Caco-2 (cell line): ENCODE measurements at regions not wholly inside any gene's neighbourhood (a gene's known extent, or its start where the extent isn't known, plus 50 kb on each side); places are given as distances from the start of the nearest gene placed in this dataset.

Experiments
- BruUV-seq: library from RNA; stranded (reverse); fragments of 400-500 nt; replicated peaks from 2 replicates; lab custom pipeline; 2021; lab: Mats Ljungman, UMichigan
- CTCF ChIA-PET: fragments of 300-600 bp; sonication (Branson Sonifier 250); formaldehyde crosslinking; loops from one replicate; lab custom pipeline; 2022; ENCODE audit warnings: antibody characterized with exemption; lab: Charles Lee
- POLR2A ChIA-PET: fragments of 300-600 bp; sonication (Branson Sonifier 250); formaldehyde crosslinking; loops from one replicate; lab custom pipeline; 2022; ENCODE audit warnings: antibody characterized with exemption; lab: Charles Lee
- DNase-seq, 2 experiments: peaks; one replicate each; pipeline versions ENCODE4 v3.0.0 to v3.0.0-alpha.2; 2020 to 2022
- H3K27me3 ChIP-seq: replicated peaks from 2 replicates; pipeline ENCODE4 v1.6.0; 2011; ENCODE audit warnings: low read length; ENCODE audit not compliant: control insufficient read depth, insufficient read depth
- H3K36me3 ChIP-seq: 2 replicates; pipeline ENCODE4 v1.5.1; 2011; ENCODE audit warnings: low read length; ENCODE audit not compliant: control insufficient read depth, insufficient read depth
- H3K4me1 ChIP-seq: fragments of 250-450 bp; sonication (Bioruptor Pico); 2 replicates; pipeline ENCODE4 v1.5.1; 2020; ENCODE audit warnings: mild to moderate bottlenecking
- H3K4me3 ChIP-seq: 2 replicates; pipeline ENCODE4 v1.5.1; 2011; ENCODE audit warnings: low read depth, mild to moderate bottlenecking, control low read depth, low read length
- H3K9me3 ChIP-seq: fragments of 250-450 bp; sonication (Bioruptor Pico); 2 replicates; pipeline ENCODE4 v1.5.1; 2020; ENCODE audit warnings: mild to moderate bottlenecking, moderate library complexity
- H3K27ac Mint-ChIP-seq: one replicate; pipeline ENCODE4 v1.8.0; 2022; ENCODE audit warnings: mixed read lengths; ENCODE audit not compliant: unreplicated experiment
- H3K27me3 Mint-ChIP-seq: one replicate; pipeline ENCODE4 v1.8.0; 2022; ENCODE audit warnings: mixed read lengths; ENCODE audit not compliant: insufficient read depth, unreplicated experiment
- H3K36me3 Mint-ChIP-seq: one replicate; pipeline ENCODE4 v1.8.0; 2022; ENCODE audit warnings: mild to moderate bottlenecking, mixed read lengths; ENCODE audit not compliant: insufficient read depth, unreplicated experiment
- H3K4me1 Mint-ChIP-seq: one replicate; pipeline ENCODE4 v1.8.0; 2022; ENCODE audit warnings: low read depth, mixed read lengths; ENCODE audit not compliant: unreplicated experiment
- H3K4me3 Mint-ChIP-seq: one replicate; pipeline ENCODE4 v1.8.0; 2022; ENCODE audit warnings: mild to moderate bottlenecking, moderate library complexity, mixed read lengths; ENCODE audit not compliant: unreplicated experiment
- H3K9me3 Mint-ChIP-seq: one replicate; pipeline ENCODE4 v1.8.0; 2022; ENCODE audit warnings: mixed read lengths; ENCODE audit not compliant: unreplicated experiment
- intact Hi-C: fragments of 100-400 bp; cut with micrococcal nuclease; formaldehyde crosslinking; loops from one replicate; pipeline ENCODE4 v1.10.0; 2022; ENCODE audit not compliant: unreplicated experiment
- TF ChIP-seq, protein P1 (sequence below), 2 experiments: fragments of 200-600 bp in 1 of 2; IDR thresholded peaks; 1 replicate in 1 of 2; 2 replicates in 1 of 2; pipeline versions ENCODE4 v1.5.1 to v1.8.0; 2011 to 2022; ENCODE audit warnings: antibody characterized with exemption in 1 of 2, control low read depth in 1 of 2, inconsistent platforms in 1 of 2, low read depth in 1 of 2, low read length in 1 of 2, mild to moderate bottlenecking in 1 of 2, moderate library complexity in 1 of 2; ENCODE audit not compliant: insufficient read depth in 1 of 2, severe bottlenecking in 1 of 2, unreplicated experiment in 1 of 2

DNA sequence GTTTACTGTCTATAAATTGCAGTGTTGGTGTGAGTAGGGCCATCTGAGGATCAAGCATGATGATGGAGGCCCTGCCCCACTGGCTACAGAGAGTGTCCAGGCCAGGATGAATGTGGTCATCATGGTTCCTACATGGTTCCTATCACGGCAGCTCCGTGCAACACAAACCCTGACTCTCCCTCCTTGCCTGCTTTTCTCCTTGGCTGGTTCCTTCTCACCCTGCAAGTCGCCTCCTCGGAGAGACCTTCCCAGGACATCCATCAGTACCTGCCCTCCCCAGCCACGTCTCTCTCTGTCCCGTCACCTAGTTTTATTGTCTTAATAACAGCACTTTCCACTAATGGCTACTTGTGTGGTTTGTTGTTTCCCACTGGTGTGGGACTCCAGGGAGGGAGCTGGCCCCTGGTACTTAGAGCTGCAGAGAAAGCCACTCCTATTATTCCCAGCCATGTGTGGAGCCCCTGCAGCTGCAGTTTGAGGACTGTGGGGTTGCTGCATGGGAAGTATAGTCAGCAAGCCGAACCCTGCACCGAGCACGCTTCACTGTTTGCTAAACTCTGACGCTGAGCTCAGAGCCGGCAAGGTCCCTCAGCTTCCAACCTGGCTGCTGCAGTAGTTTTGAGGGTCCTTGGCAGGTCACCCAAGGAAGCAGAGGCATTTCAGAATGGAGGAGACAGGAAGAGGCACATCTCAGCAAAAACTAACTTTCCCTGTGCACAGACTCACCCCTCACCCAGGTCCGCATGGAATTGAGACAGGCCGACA lies 146.4 kb upstream of the VSTM2B start:
- Mint-ChIP-seq H3K4me3 (no peak overlapping the region), H3K27me3 (peaks cover 16% of the 10 kb centered on the region), H3K27ac (no peak overlapping the region), H3K4me1 (no peaks in the 10 kb centered on the region), H3K36me3 (no peaks in the 10 kb centered on the region), H3K9me3 (no peaks in the 10 kb centered on the region)
- BruUV-seq: no TSS peak
- POLR2A ChIA-PET: no interaction called here
- TF ChIP-seq, protein P1, sequence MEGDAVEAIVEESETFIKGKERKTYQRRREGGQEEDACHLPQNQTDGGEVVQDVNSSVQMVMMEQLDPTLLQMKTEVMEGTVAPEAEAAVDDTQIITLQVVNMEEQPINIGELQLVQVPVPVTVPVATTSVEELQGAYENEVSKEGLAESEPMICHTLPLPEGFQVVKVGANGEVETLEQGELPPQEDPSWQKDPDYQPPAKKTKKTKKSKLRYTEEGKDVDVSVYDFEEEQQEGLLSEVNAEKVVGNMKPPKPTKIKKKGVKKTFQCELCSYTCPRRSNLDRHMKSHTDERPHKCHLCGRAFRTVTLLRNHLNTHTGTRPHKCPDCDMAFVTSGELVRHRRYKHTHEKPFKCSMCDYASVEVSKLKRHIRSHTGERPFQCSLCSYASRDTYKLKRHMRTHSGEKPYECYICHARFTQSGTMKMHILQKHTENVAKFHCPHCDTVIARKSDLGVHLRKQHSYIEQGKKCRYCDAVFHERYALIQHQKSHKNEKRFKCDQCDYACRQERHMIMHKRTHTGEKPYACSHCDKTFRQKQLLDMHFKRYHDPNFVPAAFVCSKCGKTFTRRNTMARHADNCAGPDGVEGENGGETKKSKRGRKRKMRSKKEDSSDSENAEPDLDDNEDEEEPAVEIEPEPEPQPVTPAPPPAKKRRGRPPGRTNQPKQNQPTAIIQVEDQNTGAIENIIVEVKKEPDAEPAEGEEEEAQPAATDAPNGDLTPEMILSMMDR (IDR thresholded peaks at IDR 0.05; ENCODE audit: insufficient read depth in 1 of 2, low read depth in 1 of 2, low read length in 1 of 2, severe bottlenecking in 1 of 2, unreplicated experiment in 1 of 2): no peak
- Histone ChIP-seq H3K9me3 (no peaks in the 10 kb centered on the region), H3K4me3 (no peak overlapping the region), H3K36me3 (no peaks in the 10 kb centered on the region), H3K27me3 (no peaks in the 10 kb centered on the region; the same call in 1 of the 2 replicates), H3K4me1 (no peaks in the 10 kb centered on the region)
- DNase-seq: peak in 1 of 2 experiments; percentile 13
- intact Hi-C loops: no loop called here
- CTCF ChIA-PET: no interaction called here

DNA sequence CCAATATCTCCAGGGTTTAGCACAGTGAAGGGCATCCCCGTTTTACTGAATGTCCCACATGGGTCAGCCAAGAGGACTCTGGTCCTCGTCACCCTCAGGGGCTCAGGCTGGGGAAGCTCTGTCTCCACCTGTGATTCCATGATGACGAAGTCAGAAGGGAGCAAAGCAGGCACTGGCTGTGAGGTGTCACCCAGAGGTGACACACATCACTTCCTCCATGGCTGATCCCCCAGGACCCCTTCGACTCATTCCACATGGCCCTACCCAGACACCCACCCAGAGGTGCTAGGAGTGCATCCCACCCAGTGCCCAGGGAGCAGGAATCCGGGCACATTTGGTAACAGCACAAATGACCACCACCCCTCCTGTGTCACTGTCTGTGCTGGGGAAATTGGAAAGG lies 145.2 kb upstream of the VSTM2B start:
- H3K4me3 ChIP-seq: no peak overlapping the region
- Mint-ChIP-seq H3K36me3 (no peaks in the 10 kb centered on the region), H3K27ac (no peak overlapping the region), H3K27me3 (peaks cover 14% of the 10 kb centered on the region), H3K4me3 (no peak overlapping the region), H3K4me1 (no peaks in the 10 kb centered on the region), H3K9me3 (no peaks in the 10 kb centered on the region)
- H3K9me3 ChIP-seq: no peaks in the 10 kb centered on the region
- peak in 1 of 2 experiments; percentile 3 for DNase-seq
- no TSS peak for BruUV-seq
- POLR2A ChIA-PET: no interaction called here
- intact Hi-C loops: no loop called here
- CTCF ChIA-PET: no interaction called here
- H3K4me1 ChIP-seq: no peaks in the 10 kb centered on the region
- no peaks in the 10 kb centered on the region; the same call in 1 of the 2 replicates for H3K27me3 ChIP-seq
- TF ChIP-seq, protein P1 (IDR thresholded peaks at IDR 0.05; ENCODE audit: insufficient read depth in 1 of 2, low read depth in 1 of 2, low read length in 1 of 2, severe bottlenecking in 1 of 2, unreplicated experiment in 1 of 2): no peak
- no peaks in the 10 kb centered on the region for H3K36me3 ChIP-seq

DNA sequence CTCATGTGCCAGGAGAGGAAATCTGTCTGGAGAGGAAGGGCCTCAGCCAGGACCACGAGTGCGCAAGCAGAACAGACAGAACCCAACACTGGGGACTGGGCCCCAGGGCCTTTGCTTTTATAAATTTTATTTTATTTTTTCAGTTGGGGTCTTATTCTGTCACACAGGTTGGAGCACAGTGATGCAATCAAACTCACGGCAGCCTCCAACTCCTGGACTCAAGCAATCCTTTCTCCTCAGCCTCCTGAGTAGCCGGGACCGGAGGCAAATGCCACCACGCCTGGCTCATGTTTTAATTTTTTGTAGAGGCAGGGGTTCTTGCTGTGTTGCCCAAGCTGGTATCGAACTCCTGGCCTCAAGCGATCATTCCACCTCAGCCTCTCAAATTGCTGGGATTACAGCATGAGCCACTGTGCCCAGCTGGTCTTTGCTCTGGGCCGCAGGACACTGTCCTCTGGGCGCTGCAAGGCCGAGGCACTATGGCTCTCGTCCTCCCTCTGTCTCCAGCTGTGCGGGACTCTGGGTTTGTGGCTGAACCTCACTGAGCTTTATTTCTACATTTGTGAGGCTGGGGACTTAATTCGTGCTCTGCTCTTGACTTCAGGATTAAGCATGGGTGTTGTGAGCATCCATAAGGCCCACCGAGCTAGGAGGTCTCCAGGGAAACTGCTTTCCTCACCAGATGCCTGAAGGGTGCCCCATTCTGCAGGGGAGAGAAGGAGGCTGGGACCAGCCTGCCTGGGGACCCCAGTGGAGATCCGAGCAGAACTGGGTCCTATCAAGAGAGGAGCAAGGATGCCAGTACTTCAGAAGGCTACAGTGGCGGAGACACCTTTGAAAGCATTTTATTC lies 144.2 kb upstream of the VSTM2B start:
- Mint-ChIP-seq H3K4me3 (no peak overlapping the region), H3K4me1 (no peaks in the 10 kb centered on the region), H3K27me3 (peaks cover 17% of the 10 kb centered on the region), H3K9me3 (no peaks in the 10 kb centered on the region), H3K27ac (no peak overlapping the region), H3K36me3 (no peaks in the 10 kb centered on the region)
- BruUV-seq: no TSS peak
- no peak overlapping the region for H3K4me3 ChIP-seq
- H3K4me1 ChIP-seq: no peaks in the 10 kb centered on the region
- intact Hi-C loops: no loop called here
- ChIA-PET POLR2A (no interaction called here), CTCF (no interaction called here)
- H3K36me3 ChIP-seq: no peaks in the 10 kb centered on the region
- TF ChIP-seq, protein P1 (IDR thresholded peaks at IDR 0.05; ENCODE audit: insufficient read depth in 1 of 2, low read depth in 1 of 2, low read length in 1 of 2, severe bottlenecking in 1 of 2, unreplicated experiment in 1 of 2): no peak
- H3K9me3 ChIP-seq: no peaks in the 10 kb centered on the region
- DNase-seq: peak in 1 of 2 experiments; percentile 14
- H3K27me3 ChIP-seq: no peaks in the 10 kb centered on the region; the same call in 1 of the 2 replicates
